ENCODE measurements at regions not wholly inside any gene's neighbourhood (a gene's known extent, or its start where the extent isn't known, plus 50 kb on each side); places are given as distances from the start of the nearest gene placed in this dataset.

- TF ChIP-seq, protein P1, sequence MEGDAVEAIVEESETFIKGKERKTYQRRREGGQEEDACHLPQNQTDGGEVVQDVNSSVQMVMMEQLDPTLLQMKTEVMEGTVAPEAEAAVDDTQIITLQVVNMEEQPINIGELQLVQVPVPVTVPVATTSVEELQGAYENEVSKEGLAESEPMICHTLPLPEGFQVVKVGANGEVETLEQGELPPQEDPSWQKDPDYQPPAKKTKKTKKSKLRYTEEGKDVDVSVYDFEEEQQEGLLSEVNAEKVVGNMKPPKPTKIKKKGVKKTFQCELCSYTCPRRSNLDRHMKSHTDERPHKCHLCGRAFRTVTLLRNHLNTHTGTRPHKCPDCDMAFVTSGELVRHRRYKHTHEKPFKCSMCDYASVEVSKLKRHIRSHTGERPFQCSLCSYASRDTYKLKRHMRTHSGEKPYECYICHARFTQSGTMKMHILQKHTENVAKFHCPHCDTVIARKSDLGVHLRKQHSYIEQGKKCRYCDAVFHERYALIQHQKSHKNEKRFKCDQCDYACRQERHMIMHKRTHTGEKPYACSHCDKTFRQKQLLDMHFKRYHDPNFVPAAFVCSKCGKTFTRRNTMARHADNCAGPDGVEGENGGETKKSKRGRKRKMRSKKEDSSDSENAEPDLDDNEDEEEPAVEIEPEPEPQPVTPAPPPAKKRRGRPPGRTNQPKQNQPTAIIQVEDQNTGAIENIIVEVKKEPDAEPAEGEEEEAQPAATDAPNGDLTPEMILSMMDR (IDR thresholded peaks at IDR 0.05), result no peak
- no peak for TF ChIP-seq POLR2A (IDR thresholded peaks at IDR 0.05)
Observed at GRCh38 chr4:45004326-45004725, 278.0 kb upstream of the GNPDA2 start.
